HUES6 (cell line): ENCODE measurements at regions not wholly inside any gene's neighbourhood (a gene's known extent, or its start where the extent isn't known, plus 50 kb on each side); places are given as distances from the start of the nearest gene placed in this dataset.

Experiments used
- H3K27ac ChIP-seq: 2 replicates; pipeline ENCODE4 v1.7.0; 2013; ENCODE audit warnings: low read depth, mild to moderate bottlenecking, low read length, inconsistent platforms
- H3K27me3 ChIP-seq: 2 replicates; pipeline ENCODE4 v1.6.1; 2013; ENCODE audit warnings: low read length; ENCODE audit not compliant: control insufficient read depth, insufficient read depth
- H3K36me3 ChIP-seq: 2 replicates; pipeline ENCODE4 v1.6.1; 2013; ENCODE audit warnings: low read length; ENCODE audit not compliant: control insufficient read depth, insufficient read depth
- H3K4me1 ChIP-seq: 2 replicates; pipeline ENCODE4 v1.6.1; 2013; ENCODE audit warnings: low read length; ENCODE audit not compliant: control insufficient read depth, insufficient read depth
- H3K4me3 ChIP-seq: 2 replicates; pipeline ENCODE4 v1.5.1; 2013; ENCODE audit warnings: low read depth, low read length
- H3K9ac ChIP-seq: one replicate; pipeline ENCODE4 v1.6.1; 2013; ENCODE audit warnings: mild to moderate bottlenecking, low read length
- H3K9me3 ChIP-seq: 2 replicates; pipeline ENCODE4 v1.6.1; 2013; ENCODE audit warnings: low read depth, low read length; ENCODE audit not compliant: control insufficient read depth, insufficient read depth

GRCh38 chr4:123786920-123787319, 390.3 kb downstream of the SPRY1 start:
- Histone ChIP-seq H3K36me3 (no peaks in the 10 kb centered on the region), H3K27ac (no peak overlapping the region), H3K4me3 (no peak overlapping the region), H3K4me1 (peaks cover 16% of the 10 kb centered on the region; the same call in 1 of the 2 replicates), H3K9me3 (no peaks in the 10 kb centered on the region), H3K27me3 (no peaks in the 10 kb centered on the region), H3K9ac (no peak overlapping the region)

- no peak overlapping the region for H3K9ac ChIP-seq
- peaks cover 16% of the 10 kb centered on the region; the same call in 1 of the 2 replicates for H3K4me1 ChIP-seq
Observed at GRCh38 chr4:123787512-123788080, 391.0 kb downstream of the SPRY1 start.

GRCh38 chr4:123788577-123788976, 392.0 kb downstream of the SPRY1 start:
- no peaks in the 10 kb centered on the region for H3K27me3 ChIP-seq
- no peaks in the 10 kb centered on the region; the same call in 1 of the 2 replicates for H3K9me3 ChIP-seq
- peaks cover 14% of the 10 kb centered on the region; the same call in 1 of the 2 replicates for H3K4me1 ChIP-seq
- H3K27ac ChIP-seq = no peak overlapping the region
- H3K9ac ChIP-seq = no peak overlapping the region
- no peak overlapping the region for H3K4me3 ChIP-seq
- H3K36me3 ChIP-seq = no peaks in the 10 kb centered on the region

More at GRCh38 chr4:123787512-123788080, 391.0 kb downstream of the SPRY1 start:
- no peaks in the 10 kb centered on the region for H3K9me3 ChIP-seq
- no peak overlapping the region for H3K27ac ChIP-seq
- no peaks in the 10 kb centered on the region for H3K36me3 ChIP-seq
- H3K4me3 ChIP-seq = no peak overlapping the region
- H3K27me3 ChIP-seq = no peaks in the 10 kb centered on the region

GRCh38 chr4:123790681-123791080, 394.1 kb downstream of the SPRY1 start:
- H3K27ac ChIP-seq = no peak overlapping the region
- H3K4me3 ChIP-seq = no peak overlapping the region
- H3K27me3 ChIP-seq = no peaks in the 10 kb centered on the region
- no peak overlapping the region for H3K9ac ChIP-seq
- H3K4me1 ChIP-seq = peaks cover 8% of the 10 kb centered on the region; the same call in 1 of the 2 replicates
- H3K9me3 ChIP-seq = no peaks in the 10 kb centered on the region; the same call in 1 of the 2 replicates
- H3K36me3 ChIP-seq = no peaks in the 10 kb centered on the region

- H3K9ac ChIP-seq = no peak overlapping the region
- H3K36me3 ChIP-seq = no peaks in the 10 kb centered on the region
- no peak overlapping the region for H3K27ac ChIP-seq
- H3K27me3 ChIP-seq = no peaks in the 10 kb centered on the region
- no peaks in the 10 kb centered on the region; the same call in 1 of the 2 replicates for H3K4me1 ChIP-seq
- H3K4me3 ChIP-seq = no peak overlapping the region
- peaks cover 5% of the 10 kb centered on the region; the same call in 1 of the 2 replicates for H3K9me3 ChIP-seq
Observed at GRCh38 chr4:123802082-123802645, 405.6 kb downstream of the SPRY1 start.

- Histone ChIP-seq H3K9me3 (no peaks in the 10 kb centered on the region; the same call in 1 of the 2 replicates), H3K9ac (no peak overlapping the region), H3K4me3 (no peak overlapping the region), H3K27ac (no peak overlapping the region), H3K27me3 (no peaks in the 10 kb centered on the region), H3K4me1 (no peaks in the 10 kb centered on the region; the same call in 1 of the 2 replicates), H3K36me3 (no peaks in the 10 kb centered on the region)
Observed at GRCh38 chr4:123802933-123803332, 406.3 kb downstream of the SPRY1 start.

- no peaks in the 10 kb centered on the region for H3K36me3 ChIP-seq
- no peak overlapping the region for H3K9ac ChIP-seq
- no peaks in the 10 kb centered on the region; the same call in 1 of the 2 replicates for H3K4me1 ChIP-seq
- H3K9me3 ChIP-seq = no peaks in the 10 kb centered on the region
- no peak overlapping the region for H3K27ac ChIP-seq
- no peak overlapping the region for H3K4me3 ChIP-seq
- H3K27me3 ChIP-seq = no peaks in the 10 kb centered on the region
Observed at GRCh38 chr4:123804196-123804721, 407.7 kb downstream of the SPRY1 start.

GRCh38 chr4:123806056-123806455, 409.5 kb downstream of the SPRY1 start:
- no peaks in the 10 kb centered on the region for H3K27me3 ChIP-seq
- H3K27ac ChIP-seq = no peak overlapping the region
- H3K4me1 ChIP-seq = no peaks in the 10 kb centered on the region; the same call in 1 of the 2 replicates
- H3K9ac ChIP-seq = no peak overlapping the region
- no peaks in the 10 kb centered on the region for H3K36me3 ChIP-seq
- no peak overlapping the region for H3K4me3 ChIP-seq
- no peaks in the 10 kb centered on the region for H3K9me3 ChIP-seq

- Histone ChIP-seq H3K36me3 (no peaks in the 10 kb centered on the region), H3K27ac (no peak overlapping the region), H3K9ac (no peak overlapping the region), H3K27me3 (no peaks in the 10 kb centered on the region), H3K4me3 (no peak overlapping the region), H3K9me3 (no peaks in the 10 kb centered on the region), H3K4me1 (no peaks in the 10 kb centered on the region; the same call in 1 of the 2 replicates)
Observed at GRCh38 chr4:123807187-123807586, 410.6 kb downstream of the SPRY1 start.

- no peaks in the 10 kb centered on the region; the same call in 1 of the 2 replicates for H3K4me1 ChIP-seq
- H3K27ac ChIP-seq = no peak overlapping the region
- H3K9ac ChIP-seq = no peak overlapping the region
- H3K27me3 ChIP-seq = no peaks in the 10 kb centered on the region
- H3K9me3 ChIP-seq = no peaks in the 10 kb centered on the region
- no peak overlapping the region for H3K4me3 ChIP-seq
- no peaks in the 10 kb centered on the region for H3K36me3 ChIP-seq
Observed at GRCh38 chr4:123807866-123808265, 411.3 kb downstream of the SPRY1 start.

- H3K4me1 ChIP-seq = no peaks in the 10 kb centered on the region; the same call in 1 of the 2 replicates
- no peaks in the 10 kb centered on the region for H3K9me3 ChIP-seq
- no peak overlapping the region for H3K9ac ChIP-seq
- no peaks in the 10 kb centered on the region for H3K36me3 ChIP-seq
- no peak overlapping the region for H3K27ac ChIP-seq
- H3K27me3 ChIP-seq = no peaks in the 10 kb centered on the region
- no peak overlapping the region for H3K4me3 ChIP-seq
Observed at GRCh38 chr4:123809864-123810263, 413.3 kb downstream of the SPRY1 start.
